ENCODE measurements at regions not wholly inside any gene's neighbourhood (a gene's known extent, or its start where the extent isn't known, plus 50 kb on each side); places are given as distances from the start of the nearest gene placed in this dataset.

DNA sequence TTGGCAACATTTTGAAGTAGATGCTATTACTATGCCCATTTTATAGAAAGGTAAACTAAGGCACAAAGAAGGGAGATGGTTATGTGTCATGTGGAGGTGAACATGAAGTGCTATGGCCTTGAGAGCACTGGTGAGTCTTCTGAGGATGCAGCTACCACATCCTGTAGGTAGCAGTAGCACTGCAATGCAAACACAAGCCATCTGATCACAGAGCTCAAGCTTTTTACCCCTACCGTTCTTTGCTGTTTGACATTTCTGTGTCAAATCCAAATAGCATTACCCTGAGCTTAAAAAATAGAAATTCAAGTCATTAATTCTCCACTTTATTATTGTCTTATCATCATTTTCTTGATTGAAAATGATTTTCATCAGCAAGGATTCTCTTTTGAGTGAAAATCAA is 382.9 kb downstream of the KCTD12 start:
- TF ChIP-seq, protein P1, sequence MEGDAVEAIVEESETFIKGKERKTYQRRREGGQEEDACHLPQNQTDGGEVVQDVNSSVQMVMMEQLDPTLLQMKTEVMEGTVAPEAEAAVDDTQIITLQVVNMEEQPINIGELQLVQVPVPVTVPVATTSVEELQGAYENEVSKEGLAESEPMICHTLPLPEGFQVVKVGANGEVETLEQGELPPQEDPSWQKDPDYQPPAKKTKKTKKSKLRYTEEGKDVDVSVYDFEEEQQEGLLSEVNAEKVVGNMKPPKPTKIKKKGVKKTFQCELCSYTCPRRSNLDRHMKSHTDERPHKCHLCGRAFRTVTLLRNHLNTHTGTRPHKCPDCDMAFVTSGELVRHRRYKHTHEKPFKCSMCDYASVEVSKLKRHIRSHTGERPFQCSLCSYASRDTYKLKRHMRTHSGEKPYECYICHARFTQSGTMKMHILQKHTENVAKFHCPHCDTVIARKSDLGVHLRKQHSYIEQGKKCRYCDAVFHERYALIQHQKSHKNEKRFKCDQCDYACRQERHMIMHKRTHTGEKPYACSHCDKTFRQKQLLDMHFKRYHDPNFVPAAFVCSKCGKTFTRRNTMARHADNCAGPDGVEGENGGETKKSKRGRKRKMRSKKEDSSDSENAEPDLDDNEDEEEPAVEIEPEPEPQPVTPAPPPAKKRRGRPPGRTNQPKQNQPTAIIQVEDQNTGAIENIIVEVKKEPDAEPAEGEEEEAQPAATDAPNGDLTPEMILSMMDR (IDR thresholded peaks at IDR 0.05), result no peak
- CTCF ChIA-PET, result no interaction called here
- no peak for ATAC-seq (ENCODE audit: poor library complexity)

DNA sequence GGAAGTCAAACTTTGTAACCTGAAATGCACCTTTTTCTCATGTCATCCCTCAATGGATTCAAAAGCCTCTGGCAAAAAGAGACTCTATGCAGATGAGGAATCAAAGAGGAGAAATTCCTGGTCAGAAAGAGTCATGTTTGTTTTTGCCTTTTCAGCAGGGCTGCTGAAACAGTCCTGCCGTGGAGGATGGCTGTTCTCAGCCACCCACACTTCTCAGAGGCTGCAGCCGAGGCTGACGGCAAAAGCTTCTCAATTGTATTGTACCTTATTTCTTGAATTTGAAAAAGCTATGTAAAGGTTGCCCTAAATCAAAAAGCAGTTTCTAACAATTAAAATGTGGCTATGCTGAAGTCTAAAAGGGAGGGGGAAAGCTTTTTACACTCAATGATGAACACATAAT is 385.3 kb downstream of the KCTD12 start:
- Mint-ChIP-seq H3K4me3 (no peak overlapping the region), H3K36me3 (ENCODE audit: low read depth) (no peaks in the 10 kb centered on the region), H3K4me1 (ENCODE audit: low read depth) (no peaks in the 10 kb centered on the region), H3K9me3 (no peaks in the 10 kb centered on the region), H3K27me3 (peaks cover 13% of the 10 kb centered on the region), H3K27ac (no peak overlapping the region)
- Histone ChIP-seq H3K27me3 (ENCODE audit: control insufficient read depth in 1 of 2, insufficient read depth in 2 of 2, low read length in 2 of 2) (peaks cover 0 to 3% of the 10 kb centered on the region in 2 experiments), H3K27ac (ENCODE audit: low read depth in 1 of 2, low read length in 2 of 2) (no peak overlapping the region), H3K36me3 (ENCODE audit: insufficient read depth, low read length) (no peaks in the 10 kb centered on the region), H3K4me1 (ENCODE audit: insufficient read depth, low read length) (no peaks in the 10 kb centered on the region), H3K4me3 (ENCODE audit: low read length) (no peak overlapping the region), H3K9me3 (ENCODE audit: control insufficient read depth in 1 of 2, insufficient read depth in 1 of 2, low read length in 2 of 2) (no peaks in the 10 kb centered on the region)
- DNase-seq (no peak), ATAC-seq (ENCODE audit: poor library complexity) (no peak)
- TF ChIP-seq, protein P1 (IDR thresholded peaks at IDR 0.05), result no peak
- CTCF ChIA-PET, result no interaction called here
- intact Hi-C loops (cut with DNase I, micrococcal nuclease), result no loop called here
- POLR2A ChIA-PET, result no interaction called here

More for the DNA sequence above, 382.9 kb downstream of the KCTD12 start:
- Mint-ChIP-seq H3K9me3 (no peaks in the 10 kb centered on the region), H3K4me3 (no peak overlapping the region), H3K27me3 (no peaks in the 10 kb centered on the region), H3K27ac (no peak overlapping the region), H3K36me3 (ENCODE audit: low read depth) (no peaks in the 10 kb centered on the region), H3K4me1 (ENCODE audit: low read depth) (no peaks in the 10 kb centered on the region)
- intact Hi-C loops (cut with DNase I, micrococcal nuclease), result no loop called here
- POLR2A ChIA-PET, result no interaction called here
- Histone ChIP-seq H3K27me3 (ENCODE audit: control insufficient read depth in 1 of 2, insufficient read depth in 2 of 2, low read length in 2 of 2) (peaks cover 0 to 3% of the 10 kb centered on the region in 2 experiments), H3K27ac (ENCODE audit: low read depth in 1 of 2, low read length in 2 of 2) (no peak overlapping the region), H3K9me3 (ENCODE audit: control insufficient read depth in 1 of 2, insufficient read depth in 1 of 2, low read length in 2 of 2) (no peaks in the 10 kb centered on the region), H3K36me3 (ENCODE audit: insufficient read depth, low read length) (no peaks in the 10 kb centered on the region), H3K4me1 (ENCODE audit: insufficient read depth, low read length) (no peaks in the 10 kb centered on the region), H3K4me3 (ENCODE audit: low read length) (no peak overlapping the region)
- DNase-seq, result no peak

DNA sequence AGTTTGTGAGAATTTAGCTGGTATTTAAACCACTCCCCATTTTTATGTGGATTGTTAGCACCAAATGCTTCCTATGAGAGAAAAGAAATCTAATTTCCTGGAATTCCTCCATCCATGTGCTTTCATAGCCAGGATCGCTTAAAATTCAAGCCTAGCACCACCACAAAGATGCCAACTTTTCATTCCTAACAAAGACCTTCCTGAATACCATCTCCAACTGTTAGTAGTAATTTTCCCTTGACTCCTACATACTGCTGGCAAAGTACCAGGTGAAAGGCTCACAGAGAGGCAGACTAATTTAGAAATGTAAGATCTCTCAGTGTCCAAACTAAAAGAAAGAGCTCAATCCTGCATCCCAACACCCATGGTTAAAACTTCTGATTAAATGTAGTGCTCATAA is 386.3 kb downstream of the KCTD12 start:
- no peaks in the 10 kb centered on the region for H3K36me3 Mint-ChIP-seq (ENCODE audit: low read depth)
- TF ChIP-seq, protein P1 (IDR thresholded peaks at IDR 0.05), result no peak
- Histone ChIP-seq H3K4me3 (ENCODE audit: low read length) (no peak overlapping the region), H3K27me3 (ENCODE audit: control insufficient read depth in 1 of 2, insufficient read depth in 2 of 2, low read length in 2 of 2) (peaks cover 0 to under 1% of the 10 kb centered on the region in 2 experiments), H3K36me3 (ENCODE audit: insufficient read depth, low read length) (no peaks in the 10 kb centered on the region), H3K9me3 (ENCODE audit: control insufficient read depth in 1 of 2, insufficient read depth in 1 of 2, low read length in 2 of 2) (no peaks in the 10 kb centered on the region), H3K27ac (ENCODE audit: low read depth in 1 of 2, low read length in 2 of 2) (no peak overlapping the region), H3K4me1 (ENCODE audit: insufficient read depth, low read length) (no peaks in the 10 kb centered on the region)
- no peak overlapping the region for H3K27ac Mint-ChIP-seq
- no peaks in the 10 kb centered on the region for H3K9me3 Mint-ChIP-seq
- intact Hi-C loops (cut with DNase I, micrococcal nuclease), result no loop called here
- H3K4me1 Mint-ChIP-seq (ENCODE audit: low read depth), result no peaks in the 10 kb centered on the region
- ChIA-PET POLR2A (no interaction called here), CTCF (no interaction called here)
- H3K4me3 Mint-ChIP-seq, result no peak overlapping the region
- ATAC-seq (ENCODE audit: poor library complexity) (no peak), DNase-seq (no peak)
- H3K27me3 Mint-ChIP-seq, result peaks cover 13% of the 10 kb centered on the region
